H1 (cell line): ENCODE measurements at regions not wholly inside any gene's neighbourhood (a gene's known extent, or its start where the extent isn't known, plus 50 kb on each side); places are given as distances from the start of the nearest gene placed in this dataset.

ENCODE experiments used
- CBX5 ChIP-seq: fragments of 300-800, 300-1000 bp; sonication (generic); IDR thresholded peaks from 2 replicates; pipeline ENCODE4 v1.7.1; 2016; ENCODE audit warnings: antibody characterized with exemption, low read length, low read depth
- E2F6 ChIP-seq: IDR thresholded peaks from 2 replicates; pipeline ENCODE4 v1.6.1; 2012; ENCODE audit warnings: inconsistent platforms
- EGR1 ChIP-seq: IDR thresholded peaks from 2 replicates; pipeline ENCODE4 v1.6.1; 2011; ENCODE audit warnings: low read depth, low read length, borderline replicate concordance
- EP300 ChIP-seq, 2 experiments: IDR thresholded peaks; 1 replicate in 1 of 2; 2 replicates in 1 of 2; pipeline ENCODE4 v1.6.1; 2011 to 2012; ENCODE audit warnings: low read depth in 2 of 2, low read length in 2 of 2, mild to moderate bottlenecking in 2 of 2, borderline replicate concordance in 1 of 2, inconsistent platforms in 1 of 2, moderate library complexity in 1 of 2
- EZH2 ChIP-seq: fragments of 200-600 bp; sonication (generic); IDR thresholded peaks from 2 replicates; pipeline ENCODE4 v1.7.1; 2012; ENCODE audit warnings: low read depth, mild to moderate bottlenecking, moderate library complexity, low read length, inconsistent platforms; ENCODE audit not compliant: severe bottlenecking
- FOSL1 ChIP-seq: IDR thresholded peaks from 2 replicates; pipeline ENCODE4 v1.6.1; 2011; ENCODE audit warnings: mild to moderate bottlenecking, low read depth, low read length, moderate library complexity; ENCODE audit not compliant: insufficient read depth
- POLR2A ChIP-seq, 2 experiments: IDR thresholded peaks; 1 replicate in 1 of 2; 2 replicates in 1 of 2; pipeline ENCODE4 v1.6.1; 2011; ENCODE audit warnings: low read depth in 2 of 2, low read length in 2 of 2, mild to moderate bottlenecking in 2 of 2; ENCODE audit errors: control extremely low read depth in 1 of 2
- POLR2AphosphoS5 ChIP-seq: IDR thresholded peaks from 2 replicates; pipeline ENCODE4 v1.6.1; 2011; ENCODE audit warnings: low read depth, low read length
- SAP30 ChIP-seq: fragments of 300-600 bp; sonication (generic); IDR thresholded peaks from 2 replicates; pipeline ENCODE4 v1.7.1; 2012; ENCODE audit warnings: low read length, moderate library complexity, mild to moderate bottlenecking, inconsistent platforms; ENCODE audit not compliant: insufficient read depth, insufficient replicate concordance
- SUZ12 ChIP-seq: fragments of 200-600 bp; sonication (generic); IDR thresholded peaks from 2 replicates; pipeline ENCODE4 v1.6.1; 2012; ENCODE audit warnings: mild to moderate bottlenecking, inconsistent platforms, low read length, moderate library complexity, mixed read lengths
- ZNF274 ChIP-seq: IDR thresholded peaks from 2 replicates; pipeline ENCODE4 v1.7.0; 2012; ENCODE audit warnings: low read length, borderline replicate concordance; ENCODE audit errors: extremely low read depth
- TF ChIP-seq, protein P1 (sequence below), 3 experiments: IDR thresholded peaks; 1 replicate in 2 of 3; 2 replicates in 1 of 3; pipeline versions ENCODE4 v1.5.1 to v1.6.1; 2011; ENCODE audit warnings: low read length in 3 of 3, mild to moderate bottlenecking in 3 of 3, inconsistent platforms in 2 of 3, low read depth in 1 of 3, moderate library complexity in 1 of 3; ENCODE audit not compliant: insufficient read depth in 1 of 3; ENCODE audit errors: control extremely low read depth in 1 of 3
- TF ChIP-seq, protein P2 (sequence below): IDR thresholded peaks from 2 replicates; pipeline ENCODE4 v1.6.1; 2011; ENCODE audit warnings: low read depth, mild to moderate bottlenecking, low read length; ENCODE audit not compliant: insufficient read depth

GRCh38 chr9:108162664-108163063 is 673.1 kb upstream of the KLF4 start:
- TF ChIP-seq EZH2: no peak
- TF ChIP-seq, protein P1, sequence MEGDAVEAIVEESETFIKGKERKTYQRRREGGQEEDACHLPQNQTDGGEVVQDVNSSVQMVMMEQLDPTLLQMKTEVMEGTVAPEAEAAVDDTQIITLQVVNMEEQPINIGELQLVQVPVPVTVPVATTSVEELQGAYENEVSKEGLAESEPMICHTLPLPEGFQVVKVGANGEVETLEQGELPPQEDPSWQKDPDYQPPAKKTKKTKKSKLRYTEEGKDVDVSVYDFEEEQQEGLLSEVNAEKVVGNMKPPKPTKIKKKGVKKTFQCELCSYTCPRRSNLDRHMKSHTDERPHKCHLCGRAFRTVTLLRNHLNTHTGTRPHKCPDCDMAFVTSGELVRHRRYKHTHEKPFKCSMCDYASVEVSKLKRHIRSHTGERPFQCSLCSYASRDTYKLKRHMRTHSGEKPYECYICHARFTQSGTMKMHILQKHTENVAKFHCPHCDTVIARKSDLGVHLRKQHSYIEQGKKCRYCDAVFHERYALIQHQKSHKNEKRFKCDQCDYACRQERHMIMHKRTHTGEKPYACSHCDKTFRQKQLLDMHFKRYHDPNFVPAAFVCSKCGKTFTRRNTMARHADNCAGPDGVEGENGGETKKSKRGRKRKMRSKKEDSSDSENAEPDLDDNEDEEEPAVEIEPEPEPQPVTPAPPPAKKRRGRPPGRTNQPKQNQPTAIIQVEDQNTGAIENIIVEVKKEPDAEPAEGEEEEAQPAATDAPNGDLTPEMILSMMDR (IDR thresholded peaks at IDR 0.05; ENCODE audit: control extremely low read depth in 1 of 3, insufficient read depth in 1 of 3, low read depth in 1 of 3, low read length in 3 of 3): no peak
- no peak for TF ChIP-seq EP300 (IDR thresholded peaks at IDR 0.05; ENCODE audit: borderline replicate concordance in 1 of 2, low read depth in 2 of 2, low read length in 2 of 2)
- TF ChIP-seq FOSL1: no peak
- TF ChIP-seq, protein P2, sequence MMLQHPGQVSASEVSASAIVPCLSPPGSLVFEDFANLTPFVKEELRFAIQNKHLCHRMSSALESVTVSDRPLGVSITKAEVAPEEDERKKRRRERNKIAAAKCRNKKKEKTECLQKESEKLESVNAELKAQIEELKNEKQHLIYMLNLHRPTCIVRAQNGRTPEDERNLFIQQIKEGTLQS: no peak
- no peak for TF ChIP-seq CBX5
- no peak for TF ChIP-seq POLR2A (IDR thresholded peaks at IDR 0.05; ENCODE audit: control extremely low read depth in 1 of 2, low read depth in 2 of 2, low read length in 2 of 2)
- no peak for TF ChIP-seq POLR2AphosphoS5
- no peak for TF ChIP-seq EGR1
- no peak for TF ChIP-seq SAP30
- TF ChIP-seq E2F6: no peak
- no peak for TF ChIP-seq SUZ12
- TF ChIP-seq ZNF274: no peak
